Panc1 (cell line): ENCODE measurements at regions not wholly inside any gene's neighbourhood (a gene's known extent, or its start where the extent isn't known, plus 50 kb on each side); places are given as distances from the start of the nearest gene placed in this dataset.

Experiments
- CTCF ChIP-seq: fragments of 450-650 bp; IDR thresholded peaks from 2 replicates; pipeline ENCODE4 v1.5.1; 2017; ENCODE audit warnings: mild to moderate bottlenecking
- SIN3A ChIP-seq: IDR thresholded peaks from 2 replicates; pipeline ENCODE4 v1.6.1; 2012; ENCODE audit warnings: low read depth, mild to moderate bottlenecking, low read length, moderate library complexity, borderline replicate concordance; ENCODE audit not compliant: insufficient read depth
- TCF7L2 ChIP-seq: IDR thresholded peaks from 2 replicates; pipeline ENCODE4 v1.6.1; 2011; ENCODE audit warnings: mild to moderate bottlenecking, low read depth, low read length, inconsistent platforms

GRCh38 chr7:112982441-112983063 is 104.1 kb downstream of the GPR85 start:
- TF ChIP-seq CTCF (no peak), SIN3A (no peak), TCF7L2 (no peak)
